GM12873 (cell line): ENCODE measurements at regions not wholly inside any gene's neighbourhood (a gene's known extent, or its start where the extent isn't known, plus 50 kb on each side); places are given as distances from the start of the nearest gene placed in this dataset.

Experiments used
- CTCF ChIP-seq: IDR thresholded peaks from 2 replicates; pipeline ENCODE4 v1.5.1; 2012; ENCODE audit warnings: low read depth, mild to moderate bottlenecking, moderate library complexity, low read length, control low read depth; ENCODE audit not compliant: insufficient read depth; ENCODE audit errors: missing control alignments

- TF ChIP-seq CTCF = no peak
Measured at GRCh38 chr13:40401911-40402776, 264.3 kb downstream of the FOXO1 start.

- TF ChIP-seq CTCF = no peak
Measured at GRCh38 chr13:40402931-40403431, 263.5 kb downstream of the FOXO1 start.

GRCh38 chr13:40403509-40404241 lies 262.8 kb downstream of the FOXO1 start:
- no peak for TF ChIP-seq CTCF

DNA sequence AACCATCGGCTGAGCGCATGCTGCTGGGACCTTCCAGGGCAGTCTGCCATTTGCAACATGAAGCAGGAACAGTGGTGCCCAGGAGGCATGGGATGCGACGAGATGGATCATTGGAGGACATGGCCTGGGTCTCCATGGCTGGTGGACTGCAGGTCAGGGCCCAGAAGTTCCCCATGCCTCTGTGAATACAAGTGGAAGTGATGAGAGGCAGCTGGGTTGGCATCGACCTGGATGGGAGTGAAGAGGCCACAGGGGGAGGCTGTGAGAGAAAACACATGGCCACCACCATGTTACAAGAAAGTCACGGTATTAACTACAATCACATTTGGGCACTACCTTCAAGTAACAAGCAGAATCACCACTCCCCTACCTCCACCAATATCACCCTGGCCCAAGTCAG lies 262.0 kb downstream of the FOXO1 start:
- TF ChIP-seq CTCF = no peak

GRCh38 chr13:40404967-40405716 lies 261.3 kb downstream of the FOXO1 start:
- no peak for TF ChIP-seq CTCF

DNA sequence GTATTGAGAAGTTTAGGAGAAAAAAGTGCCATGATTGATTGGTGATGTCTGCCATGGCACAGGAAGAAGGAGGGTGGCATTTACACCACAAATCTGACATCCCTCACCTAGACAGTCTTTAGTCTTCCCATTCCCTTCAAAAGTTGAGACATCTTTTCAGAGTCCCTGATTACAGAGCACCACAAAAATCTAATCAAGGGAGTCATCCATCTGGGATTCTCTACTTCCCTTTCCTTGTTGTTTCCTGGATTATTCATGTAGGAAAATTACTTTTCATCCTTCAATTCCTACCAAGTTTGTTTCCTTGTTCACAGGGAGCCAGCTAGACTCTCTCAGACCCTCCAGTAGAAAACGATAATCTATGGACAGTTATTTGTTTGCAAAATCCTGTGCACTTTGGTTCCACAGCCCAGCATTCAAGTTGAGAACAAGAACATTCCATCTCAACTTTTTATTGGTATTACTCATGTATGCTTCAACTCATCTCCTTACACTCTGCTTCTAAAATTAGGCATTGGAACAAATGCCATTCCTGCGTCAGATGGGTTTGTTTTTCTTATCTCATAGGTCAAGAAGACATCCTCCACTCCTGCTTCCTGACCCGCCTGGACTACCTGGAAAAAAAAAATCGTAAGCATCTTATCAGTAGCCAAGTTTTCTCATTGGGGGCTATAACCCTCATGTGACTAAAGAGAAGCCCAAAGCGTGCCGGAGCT lies 259.9 kb downstream of the FOXO1 start:
- TF ChIP-seq CTCF = no peak
